ENCODE measurements at regions not wholly inside any gene's neighbourhood (a gene's known extent, or its start where the extent isn't known, plus 50 kb on each side); places are given as distances from the start of the nearest gene placed in this dataset.
A peak's percentile ranks its signal among the peaks of the same experiment; 100 is the strongest.

DNA sequence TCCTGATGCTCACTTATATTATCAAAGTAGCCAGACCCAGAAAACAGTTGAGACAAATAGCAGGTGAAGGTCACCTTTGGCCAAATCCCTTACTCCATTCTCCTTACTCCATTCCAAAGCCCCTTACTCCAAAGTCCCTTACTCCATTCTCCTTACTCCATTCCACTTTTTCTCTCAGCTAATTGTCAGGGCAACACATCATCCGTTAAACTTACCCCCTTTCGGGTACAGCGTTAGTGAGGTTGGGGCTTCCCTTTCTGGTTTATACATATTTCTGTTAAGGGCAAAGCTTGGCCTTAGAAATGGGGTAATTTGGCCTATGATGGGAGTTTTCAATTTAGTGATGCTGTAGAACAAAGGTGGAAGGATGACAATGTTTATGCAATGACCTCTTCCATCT lies 111.8 kb upstream of the CCND2 start:
- Histone ChIP-seq H3K9me3 (replicated peaks in 1 of 3) (no peaks in the 10 kb centered on the region), H3K27me3 (no peaks in the 10 kb centered on the region), H3K4me3 (no peak overlapping the region), H3K4me1 (replicated peaks in 1 of 2) (peaks cover 0 to 4% of the 10 kb centered on the region in 2 donors), H3K36me3 (replicated peaks in 1 of 2) (no peaks in the 10 kb centered on the region), H3K27ac (no peak overlapping the region)
- intact Hi-C loops (cut with DNase I) = no loop called here
- WGBS, 4 donors = 78 to 99% (median 98%) methylated on average over 3 of the region's 3 CpGs
- DNase-seq = no peak
- TF ChIP-seq, protein P1, sequence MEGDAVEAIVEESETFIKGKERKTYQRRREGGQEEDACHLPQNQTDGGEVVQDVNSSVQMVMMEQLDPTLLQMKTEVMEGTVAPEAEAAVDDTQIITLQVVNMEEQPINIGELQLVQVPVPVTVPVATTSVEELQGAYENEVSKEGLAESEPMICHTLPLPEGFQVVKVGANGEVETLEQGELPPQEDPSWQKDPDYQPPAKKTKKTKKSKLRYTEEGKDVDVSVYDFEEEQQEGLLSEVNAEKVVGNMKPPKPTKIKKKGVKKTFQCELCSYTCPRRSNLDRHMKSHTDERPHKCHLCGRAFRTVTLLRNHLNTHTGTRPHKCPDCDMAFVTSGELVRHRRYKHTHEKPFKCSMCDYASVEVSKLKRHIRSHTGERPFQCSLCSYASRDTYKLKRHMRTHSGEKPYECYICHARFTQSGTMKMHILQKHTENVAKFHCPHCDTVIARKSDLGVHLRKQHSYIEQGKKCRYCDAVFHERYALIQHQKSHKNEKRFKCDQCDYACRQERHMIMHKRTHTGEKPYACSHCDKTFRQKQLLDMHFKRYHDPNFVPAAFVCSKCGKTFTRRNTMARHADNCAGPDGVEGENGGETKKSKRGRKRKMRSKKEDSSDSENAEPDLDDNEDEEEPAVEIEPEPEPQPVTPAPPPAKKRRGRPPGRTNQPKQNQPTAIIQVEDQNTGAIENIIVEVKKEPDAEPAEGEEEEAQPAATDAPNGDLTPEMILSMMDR (IDR thresholded peaks at IDR 0.05) = no peak
- TF ChIP-seq POLR2A (IDR thresholded peaks at IDR 0.05) = no peak

DNA sequence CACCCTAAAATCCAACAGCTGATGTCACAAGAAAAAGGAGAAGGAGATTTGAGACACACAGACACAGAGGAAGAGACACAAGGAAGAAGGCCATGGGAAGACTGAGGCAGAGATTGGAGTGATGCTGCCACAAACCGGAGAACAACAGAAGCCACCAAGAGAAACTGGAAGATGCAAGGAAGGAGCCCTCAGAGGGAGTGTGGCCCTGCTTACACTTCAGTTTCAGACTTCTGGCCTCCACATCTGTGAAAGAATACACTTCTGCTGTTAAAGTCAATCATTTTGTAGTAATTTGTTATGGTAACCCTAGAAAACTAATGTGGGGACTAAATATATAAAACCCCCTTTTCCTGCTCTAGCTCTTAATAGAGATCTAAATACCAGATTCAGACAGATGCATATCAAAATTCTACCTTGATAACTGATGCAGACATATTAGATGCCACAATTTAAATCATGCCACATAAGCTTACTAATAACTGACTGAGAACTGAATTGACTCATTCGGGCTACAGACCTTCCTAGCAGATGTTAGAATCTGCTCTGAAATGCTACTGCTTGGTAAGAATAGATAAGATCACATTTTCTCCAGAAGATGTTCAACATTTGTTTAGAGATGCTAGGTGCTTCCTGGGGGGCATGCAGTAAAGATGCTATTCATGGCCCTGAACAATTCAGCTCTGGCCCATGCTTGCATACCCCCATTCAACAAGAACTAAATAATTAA lies 113.1 kb upstream of the CCND2 start:
- Histone ChIP-seq H3K27me3 (no peaks in the 10 kb centered on the region), H3K4me3 (no peak overlapping the region), H3K27ac (no peak overlapping the region), H3K9me3 (replicated peaks in 1 of 3) (no peaks in the 10 kb centered on the region), H3K36me3 (replicated peaks in 1 of 2) (no peaks in the 10 kb centered on the region), H3K4me1 (replicated peaks in 1 of 2) (peaks cover 0 to 4% of the 10 kb centered on the region in 2 donors)
- WGBS, 4 donors = 64 to 80% (median 72%) methylated on average over 2 of the region's 2 CpGs
- TF ChIP-seq POLR2A (IDR thresholded peaks at IDR 0.05) = no peak
- TF ChIP-seq, protein P1 (IDR thresholded peaks at IDR 0.05) = no peak
- intact Hi-C loops (cut with DNase I) = no loop called here
- no peak for DNase-seq

DNA sequence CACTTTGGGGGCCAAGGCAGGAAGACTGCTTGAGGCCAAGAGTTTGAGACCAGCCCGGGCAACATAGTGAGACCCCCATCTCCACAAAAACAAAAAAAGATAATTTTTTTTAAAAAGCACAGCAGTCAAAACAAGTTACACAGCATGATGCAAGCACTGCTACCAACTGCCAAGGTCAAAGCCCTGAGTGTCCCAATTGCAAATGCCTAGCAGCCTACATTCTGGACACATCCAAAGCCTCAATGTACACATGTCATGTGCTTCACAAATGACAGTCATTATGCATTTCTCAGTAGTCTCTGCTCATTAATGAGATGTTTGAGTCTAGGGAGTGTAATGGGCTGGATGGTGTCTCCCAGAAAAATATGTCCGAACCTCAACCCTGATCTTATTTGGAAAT lies 113.7 kb upstream of the CCND2 start:
- no peak for TF ChIP-seq POLR2A (IDR thresholded peaks at IDR 0.05)
- TF ChIP-seq, protein P1 (IDR thresholded peaks at IDR 0.05) = no peak
- no peaks in the 10 kb centered on the region for H3K27me3 ChIP-seq
- peaks cover 0 to 4% of the 10 kb centered on the region in 2 donors for H3K4me1 ChIP-seq (replicated peaks in 1 of 2)
- peak in 3 of 7 donors; percentile 28 to 53 (median 31) for DNase-seq
- no peaks in the 10 kb centered on the region for H3K9me3 ChIP-seq (replicated peaks in 1 of 3)
- 72 to 94% (median 90%) methylated on average over 2 of the region's 2 CpGs for WGBS, 4 donors
- H3K36me3 ChIP-seq (replicated peaks in 1 of 2) = no peaks in the 10 kb centered on the region
- no peak overlapping the region for H3K27ac ChIP-seq
- no peak overlapping the region for H3K4me3 ChIP-seq
- intact Hi-C loops (cut with DNase I) = no loop called here

DNA sequence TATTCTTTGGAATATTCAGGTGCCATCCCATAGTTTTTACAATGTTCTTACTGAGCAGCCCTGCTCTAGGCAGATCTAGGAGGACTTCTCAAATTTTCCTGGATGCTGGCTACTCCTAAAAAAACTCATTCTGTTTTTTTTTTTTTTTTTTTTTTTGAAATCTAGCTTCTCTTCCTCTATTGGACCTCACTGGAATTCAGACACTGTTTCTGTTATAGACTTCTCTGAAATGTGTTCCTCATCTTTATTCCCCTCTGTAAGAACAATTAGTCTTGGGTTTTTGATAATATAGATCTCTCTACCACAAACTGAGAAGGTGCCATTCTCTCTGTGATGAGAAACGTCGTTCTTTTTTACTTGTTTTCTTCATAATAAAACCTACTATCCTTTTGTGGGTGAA lies 115.3 kb upstream of the CCND2 start:
- no peak overlapping the region for H3K27ac ChIP-seq
- no peaks in the 10 kb centered on the region for H3K9me3 ChIP-seq (replicated peaks in 1 of 3)
- DNase-seq = no peak
- intact Hi-C loops (cut with DNase I) = no loop called here
- peaks cover 0 to 4% of the 10 kb centered on the region in 2 donors for H3K4me1 ChIP-seq (replicated peaks in 1 of 2)
- no peak for TF ChIP-seq POLR2A (IDR thresholded peaks at IDR 0.05)
- TF ChIP-seq, protein P1 (IDR thresholded peaks at IDR 0.05) = no peak
- no peak overlapping the region for H3K4me3 ChIP-seq
- 87 to 94% (median 89%) methylated on average over 2 of the region's 2 CpGs for WGBS, 4 donors
- H3K36me3 ChIP-seq (replicated peaks in 1 of 2) = no peaks in the 10 kb centered on the region
- H3K27me3 ChIP-seq = no peaks in the 10 kb centered on the region
